ENCODE measurements at regions not wholly inside any gene's neighbourhood (a gene's known extent, or its start where the extent isn't known, plus 50 kb on each side); places are given as distances from the start of the nearest gene placed in this dataset.

DNA sequence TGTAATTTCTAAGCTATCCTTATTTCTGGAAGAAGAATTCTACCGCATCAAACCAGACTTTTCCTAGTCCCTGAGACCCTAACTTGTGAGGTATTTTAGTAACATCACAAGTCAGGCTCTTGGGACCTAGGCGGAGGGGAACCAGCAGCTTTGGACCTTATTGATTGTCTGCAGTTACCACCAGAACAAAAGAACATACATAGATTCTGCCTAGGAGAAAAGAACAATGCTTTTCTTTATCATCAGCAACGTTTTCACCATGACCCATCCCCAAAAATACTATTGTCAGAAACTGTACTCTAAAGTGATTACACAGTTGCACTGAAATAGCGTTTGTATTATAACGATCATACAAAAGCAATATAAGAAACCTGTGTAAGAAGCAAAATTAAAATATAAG, 860.4 kb downstream of the USP25 start:
- TF ChIP-seq POLR2A (IDR thresholded peaks at IDR 0.05; ENCODE audit: low read depth, low read length) (no peak), TAF1 (IDR thresholded peaks at IDR 0.05; ENCODE audit: borderline replicate concordance, low read depth, low read length) (no peak)

Measured in GM12892 (cell line).